NCI-H2196 (cell line): ENCODE measurements at regions not wholly inside any gene's neighbourhood (a gene's known extent, or its start where the extent isn't known, plus 50 kb on each side); places are given as distances from the start of the nearest gene placed in this dataset.
"Not testable (repeated sequence)": the region's sequence is repeated elsewhere in the genome, so short reads cannot be mapped to it uniquely, and the experiment has no call there.

Source experiments
- DNase-seq: peaks from one replicate; lab custom pipeline; 2025; ENCODE audit not compliant: unreplicated experiment; lab: John Stamatoyannopoulos, UW

DNA sequence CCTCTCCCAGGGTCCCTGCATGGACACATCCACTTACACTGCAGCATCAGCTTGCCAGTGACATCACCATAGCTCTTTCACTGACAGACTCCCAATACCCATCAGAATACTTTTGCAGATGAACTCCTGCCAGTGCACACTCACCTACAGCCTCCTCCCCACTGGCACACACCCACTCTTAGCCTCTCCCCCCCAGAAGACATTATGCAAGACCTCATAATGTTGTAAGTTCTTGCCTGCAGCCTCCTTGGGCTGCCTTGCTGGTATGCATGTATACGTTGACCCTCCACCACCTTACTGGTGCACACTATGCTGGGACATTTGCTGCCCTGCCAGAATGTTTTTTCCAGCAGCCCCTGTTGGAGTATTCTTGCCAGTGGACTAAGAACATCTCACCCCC lies 324.2 kb downstream of the AEBP2 start:
- DNase-seq, result no peak

DNA sequence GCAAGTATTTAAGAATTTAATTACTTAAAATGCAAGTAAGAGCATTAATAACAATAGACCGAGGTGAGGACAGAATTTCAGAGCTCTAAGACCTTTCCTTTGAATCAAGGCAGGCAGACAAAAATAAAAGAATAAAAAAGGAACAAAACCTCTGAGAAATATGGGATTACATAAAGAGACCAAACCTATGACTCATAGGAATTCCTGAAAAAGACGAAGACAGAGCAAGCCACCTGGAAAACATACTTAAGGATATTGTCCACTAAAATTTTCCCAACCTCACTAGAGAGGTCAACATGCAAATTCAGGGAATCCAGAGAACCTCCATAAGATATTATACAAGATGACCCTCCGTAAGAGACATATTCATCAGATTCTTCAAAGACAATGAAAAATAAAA lies 325.1 kb downstream of the AEBP2 start:
- DNase-seq, result no peak

DNA sequence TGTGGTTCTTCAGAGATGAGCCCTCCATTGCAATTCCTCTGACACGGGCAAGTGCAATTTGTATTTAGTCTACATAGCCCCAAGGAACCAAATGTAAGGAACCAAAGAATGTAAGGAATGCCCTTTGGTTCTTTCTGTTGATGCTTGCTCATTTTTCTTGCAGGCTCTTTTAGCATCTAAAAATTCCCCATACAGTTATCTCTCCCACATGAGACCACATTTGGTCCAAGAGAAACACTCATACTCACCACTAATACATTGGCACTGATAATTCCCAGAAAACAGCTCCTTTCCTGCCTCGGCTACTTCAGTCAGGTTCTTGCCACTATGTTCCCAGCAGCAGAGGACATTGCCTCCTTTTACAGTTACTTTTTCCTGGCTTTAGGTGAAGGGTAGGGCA lies 332.6 kb downstream of the AEBP2 start:
- no peak for DNase-seq

GRCh38 chr12:19772776-19773175 lies 333.5 kb downstream of the AEBP2 start:
- no peak for DNase-seq

- DNase-seq, result no peak
Measured at GRCh38 chr12:19775241-19775640, 335.9 kb downstream of the AEBP2 start.

DNA sequence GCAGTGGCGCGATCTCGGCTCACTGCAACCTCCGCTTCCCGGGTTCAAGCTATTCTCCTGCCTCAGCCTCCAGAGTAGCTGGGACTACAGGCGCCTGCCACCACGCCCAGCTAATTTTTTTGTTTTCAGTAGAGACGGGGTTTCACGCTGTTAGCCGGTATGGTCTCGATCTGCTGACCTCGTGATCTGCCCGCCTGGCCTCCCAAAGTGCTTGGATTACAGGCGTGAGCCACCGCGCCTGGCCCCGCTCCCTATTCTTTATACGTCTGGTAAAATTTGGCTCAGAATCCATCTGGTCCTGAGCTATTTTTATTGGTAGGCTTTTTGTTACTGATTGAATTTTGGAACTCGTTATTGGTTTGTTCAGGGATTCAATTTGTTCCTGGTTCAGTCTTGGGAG lies 336.7 kb downstream of the AEBP2 start:
- not testable (repeated sequence) for DNase-seq

- no peak for DNase-seq
Measured at GRCh38 chr12:19778172-19778571, 338.9 kb downstream of the AEBP2 start.

DNA sequence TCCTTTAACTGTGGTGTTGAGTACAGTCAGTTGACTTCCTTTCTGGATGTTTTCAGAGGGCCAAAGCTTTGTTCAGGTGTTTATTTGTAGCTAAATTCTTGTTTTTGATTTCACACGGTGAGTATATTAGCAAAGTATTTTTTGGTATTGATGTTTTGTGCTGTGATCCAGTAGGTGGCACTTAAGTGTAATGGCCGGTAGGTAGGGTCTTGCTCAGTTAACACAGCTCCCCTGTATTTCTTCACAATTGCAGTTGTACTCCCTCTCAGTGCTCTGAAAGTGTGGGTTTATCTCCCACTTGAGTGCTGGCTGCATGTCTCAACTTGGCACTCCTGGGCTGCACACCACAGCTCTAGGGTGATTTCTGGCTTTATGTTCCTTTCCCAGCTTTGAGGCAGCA lies 339.5 kb downstream of the AEBP2 start:
- DNase-seq, result no peak

DNA sequence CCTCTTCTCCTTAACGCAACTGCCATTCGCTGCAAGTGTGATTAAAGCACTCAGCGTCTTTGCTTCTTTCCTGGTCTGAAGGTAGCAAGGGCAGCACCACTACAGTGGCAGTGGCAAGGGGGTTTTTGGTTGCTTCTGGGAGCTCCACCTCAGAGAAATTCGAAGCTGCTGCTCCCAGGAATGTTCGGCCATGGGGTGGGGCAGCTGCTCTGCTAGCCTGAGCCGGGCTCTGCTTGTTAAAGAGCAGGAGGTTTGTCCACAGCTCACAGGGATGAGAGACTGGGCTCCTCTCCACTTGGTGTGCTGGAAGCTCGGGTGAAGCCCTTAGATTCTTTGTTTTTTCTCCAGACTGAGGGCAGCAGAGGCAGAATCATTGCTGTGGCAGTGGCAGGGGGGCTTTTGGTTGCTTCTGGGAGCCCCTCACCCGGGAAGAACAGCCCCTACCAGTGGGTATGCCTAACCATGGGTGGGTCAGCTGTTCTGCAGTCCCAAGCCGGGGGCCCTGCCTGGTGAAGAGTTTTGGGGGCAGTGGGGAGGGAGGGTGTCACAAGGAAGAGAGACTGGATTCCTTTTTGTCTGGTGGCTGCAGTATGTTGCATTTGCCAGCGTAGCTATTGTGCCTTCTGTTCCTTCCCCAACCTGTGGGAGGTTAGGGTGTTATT lies 340.2 kb downstream of the AEBP2 start:
- no peak for DNase-seq

GRCh38 chr12:19780460-19780859 lies 341.2 kb downstream of the AEBP2 start:
- no peak for DNase-seq

GRCh38 chr12:19783547-19784444 lies 344.5 kb downstream of the AEBP2 start:
- no peak for DNase-seq

DNA sequence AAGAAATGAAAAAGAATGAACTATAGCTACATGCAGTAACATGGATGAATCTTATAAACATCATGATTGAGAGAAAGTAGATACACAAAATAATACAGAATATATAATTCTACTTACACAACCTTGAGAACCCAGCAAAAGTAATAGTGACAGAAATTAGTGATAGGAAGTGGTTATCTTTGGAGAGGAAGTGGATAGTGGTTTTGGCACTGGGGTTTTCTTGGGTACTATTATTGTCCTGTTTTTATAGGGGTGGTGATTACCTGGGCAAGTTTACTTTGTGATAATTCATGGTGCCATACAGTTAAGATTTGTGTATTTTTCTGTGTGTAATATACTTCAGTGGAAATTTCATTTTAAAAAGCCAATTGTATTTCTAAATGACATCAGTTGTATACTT lies 352.7 kb downstream of the AEBP2 start:
- no peak for DNase-seq

DNA sequence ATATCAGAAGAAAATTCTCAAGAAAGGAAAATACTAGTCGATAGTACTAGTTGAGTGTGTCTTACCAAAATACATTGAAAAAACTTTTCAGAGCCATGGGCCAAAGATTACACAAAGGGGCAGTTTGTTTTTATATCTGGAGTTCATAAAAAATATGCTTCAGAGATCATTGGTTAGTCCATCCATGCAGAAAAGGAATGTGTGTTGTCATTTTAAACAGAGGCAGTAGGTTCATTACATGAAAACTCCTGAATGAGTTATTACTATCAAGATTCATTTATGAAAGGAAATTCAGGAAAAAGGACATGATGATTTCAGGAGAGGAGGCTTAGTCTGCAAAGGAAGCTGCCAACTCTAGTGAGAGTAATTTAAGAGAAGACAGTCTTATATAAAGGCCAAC lies 354.8 kb downstream of the AEBP2 start:
- DNase-seq, result no peak

GRCh38 chr12:19799216-19799615 lies 359.9 kb downstream of the AEBP2 start:
- DNase-seq, result no peak

GRCh38 chr12:19799895-19800602 lies 360.8 kb downstream of the AEBP2 start:
- DNase-seq, result no peak

DNA sequence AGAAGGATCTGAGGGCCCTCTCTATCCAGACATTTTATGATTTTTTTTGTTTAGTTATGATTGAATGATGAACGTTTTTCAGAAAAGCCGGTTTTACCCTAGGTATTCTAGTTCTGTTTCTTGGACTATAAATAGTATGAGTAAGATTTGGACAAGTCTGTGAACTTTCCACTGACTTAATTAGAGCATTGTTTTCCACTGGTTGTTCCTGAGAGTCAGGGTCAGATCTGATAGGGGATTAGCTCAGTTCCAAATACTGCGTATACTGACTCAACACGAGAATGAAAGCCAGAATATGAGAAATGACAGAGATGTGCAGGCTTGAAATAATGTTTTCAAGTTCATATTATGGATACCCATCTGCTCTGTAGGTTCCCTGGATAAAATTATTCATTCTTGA lies 361.6 kb downstream of the AEBP2 start:
- DNase-seq, result no peak

DNA sequence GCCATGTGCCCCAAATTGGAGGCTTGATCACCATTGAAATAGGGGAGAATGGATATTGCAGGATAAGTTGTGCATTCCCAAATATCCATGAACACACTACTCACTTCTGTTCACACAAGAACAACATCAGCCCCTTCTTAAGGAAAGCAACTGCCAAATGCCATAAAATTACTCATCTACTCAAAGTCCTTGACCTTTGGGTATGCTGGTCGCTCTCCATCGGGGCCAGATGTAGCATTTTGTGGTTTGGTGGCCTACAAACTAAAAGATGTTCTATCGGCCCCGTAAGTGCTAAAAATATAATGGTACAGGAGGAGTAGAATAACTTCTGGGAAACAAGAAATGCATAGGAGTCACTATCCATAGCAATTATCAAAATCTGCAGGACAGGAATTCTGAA lies 362.6 kb downstream of the AEBP2 start:
- no peak for DNase-seq

GRCh38 chr12:19802915-19803314 lies 363.6 kb downstream of the AEBP2 start:
- no peak for DNase-seq

GRCh38 chr12:19804737-19805136 lies 365.4 kb downstream of the AEBP2 start:
- DNase-seq, result no peak

- DNase-seq, result no peak
Measured at GRCh38 chr12:19808371-19808770, 369.1 kb downstream of the AEBP2 start.

DNA sequence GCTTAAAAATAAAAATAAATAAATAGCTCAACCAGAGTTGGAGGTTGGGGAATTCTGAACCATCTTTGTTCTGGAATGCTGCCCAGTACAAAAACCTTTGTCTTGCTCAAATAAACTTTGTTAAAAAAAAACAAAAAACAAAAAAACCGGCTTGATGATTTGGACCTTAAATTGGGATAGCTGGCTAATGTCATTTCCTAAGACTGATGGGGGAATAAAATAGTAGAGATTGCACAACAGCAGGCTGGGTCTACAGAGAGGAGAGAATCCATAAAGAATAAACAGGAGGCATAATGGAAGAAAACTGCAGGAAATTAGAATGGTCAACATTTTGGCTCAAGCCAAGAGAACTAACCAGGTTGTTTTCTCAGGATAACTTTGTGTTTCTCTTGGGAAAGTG lies 370.9 kb downstream of the AEBP2 start:
- no peak for DNase-seq

- no peak for DNase-seq
Measured at GRCh38 chr12:19811922-19812321, 372.6 kb downstream of the AEBP2 start.
